Ectodermal cell (in vitro differentiated cells): ENCODE measurements at regions not wholly inside any gene's neighbourhood (a gene's known extent, or its start where the extent isn't known, plus 50 kb on each side); places are given as distances from the start of the nearest gene placed in this dataset.

Experiments
- H3K27ac ChIP-seq: 2 replicates; pipeline ENCODE4 v1.7.0; 2013; ENCODE audit warnings: mild to moderate bottlenecking, low read depth, low read length; ENCODE audit not compliant: insufficient read depth, poor library complexity, severe bottlenecking
- H3K27me3 ChIP-seq: 2 replicates; pipeline ENCODE4 v1.7.0; 2013; ENCODE audit warnings: mild to moderate bottlenecking, low read length; ENCODE audit not compliant: insufficient read depth, control insufficient read depth, poor library complexity, severe bottlenecking
- H3K36me3 ChIP-seq: one replicate; pipeline ENCODE4 v1.7.0; 2013; ENCODE audit warnings: low read length; ENCODE audit not compliant: control insufficient read depth, insufficient read depth
- H3K4me1 ChIP-seq: one replicate; pipeline ENCODE4 v1.7.0; 2013; ENCODE audit warnings: low read length; ENCODE audit not compliant: control insufficient read depth, insufficient read depth
- H3K4me3 ChIP-seq: 2 replicates; pipeline ENCODE4 v1.7.0; 2013; ENCODE audit warnings: low read depth, low read length, control low read depth; ENCODE audit not compliant: insufficient read depth
- H3K9me3 ChIP-seq: 2 replicates; pipeline ENCODE4 v1.7.0; 2013; ENCODE audit warnings: mild to moderate bottlenecking, low read length, moderate library complexity; ENCODE audit not compliant: control insufficient read depth
- WGBS, 2 experiments: methylation state at CpG; one replicate each; pipeline ENCODE4 v1.1.7; 2013; ENCODE audit warnings: missing lambda C conversion rate in 2 of 2; 5-methylcytosine and 5-hydroxymethylcytosine counted together

GRCh38 chr3:55300701-55301100, 186.4 kb downstream of the WNT5A start:
- no peaks in the 10 kb centered on the region for H3K27me3 ChIP-seq
- no peaks in the 10 kb centered on the region for H3K4me1 ChIP-seq

DNA sequence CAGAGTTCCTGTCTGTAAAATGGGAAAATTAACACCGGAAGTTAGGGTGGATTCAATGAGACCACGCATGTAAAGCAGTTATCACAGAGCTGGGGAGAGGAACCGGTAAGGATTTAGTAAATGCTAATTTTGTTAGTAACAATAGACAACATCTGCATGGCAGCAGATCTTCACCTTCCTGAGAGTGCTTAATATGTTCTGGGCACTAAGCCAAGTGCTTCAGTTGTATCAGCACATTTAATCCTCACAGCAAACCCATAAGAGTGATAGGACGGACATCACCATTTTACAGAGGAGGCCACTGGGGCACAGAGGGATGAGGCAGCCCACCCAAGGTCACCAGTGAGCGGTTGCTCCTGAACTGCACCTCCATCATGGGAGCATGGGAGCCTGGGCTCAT, 189.4 kb downstream of the WNT5A start:
- H3K4me1 ChIP-seq, result no peaks in the 10 kb centered on the region
- no peak overlapping the region for H3K4me3 ChIP-seq
- no peaks in the 10 kb centered on the region for H3K9me3 ChIP-seq
- H3K36me3 ChIP-seq, result no peaks in the 10 kb centered on the region
- H3K27me3 ChIP-seq, result no peaks in the 10 kb centered on the region
- WGBS, 2 experiments, result 92 to 97% methylated on average over 5 of the region's 5 CpGs
- no peak overlapping the region for H3K27ac ChIP-seq

More at GRCh38 chr3:55300701-55301100, 186.4 kb downstream of the WNT5A start:
- no peaks in the 10 kb centered on the region for H3K36me3 ChIP-seq
- H3K9me3 ChIP-seq, result no peaks in the 10 kb centered on the region
- no peak overlapping the region for H3K4me3 ChIP-seq
- H3K27ac ChIP-seq, result no peak overlapping the region

- no peak overlapping the region for H3K4me3 ChIP-seq
- H3K4me1 ChIP-seq, result peaks cover 4% of the 10 kb centered on the region
- WGBS, 2 experiments, result 84 to 86% methylated on average over 2 of the region's 2 CpGs
- no peaks in the 10 kb centered on the region for H3K9me3 ChIP-seq
- no peak overlapping the region for H3K27ac ChIP-seq
- no peaks in the 10 kb centered on the region for H3K27me3 ChIP-seq
- no peaks in the 10 kb centered on the region for H3K36me3 ChIP-seq
Observed at GRCh38 chr3:55297245-55297644, 189.9 kb downstream of the WNT5A start.

GRCh38 chr3:55296791-55297190, 190.3 kb downstream of the WNT5A start:
- Histone ChIP-seq H3K36me3 (no peaks in the 10 kb centered on the region), H3K4me1 (peaks cover 8% of the 10 kb centered on the region), H3K27ac (no peak overlapping the region), H3K9me3 (no peaks in the 10 kb centered on the region), H3K4me3 (no peak overlapping the region), H3K27me3 (no peaks in the 10 kb centered on the region)
- WGBS, 2 experiments, result 85 to 95% methylated on average over 1 of the region's 1 CpG

DNA sequence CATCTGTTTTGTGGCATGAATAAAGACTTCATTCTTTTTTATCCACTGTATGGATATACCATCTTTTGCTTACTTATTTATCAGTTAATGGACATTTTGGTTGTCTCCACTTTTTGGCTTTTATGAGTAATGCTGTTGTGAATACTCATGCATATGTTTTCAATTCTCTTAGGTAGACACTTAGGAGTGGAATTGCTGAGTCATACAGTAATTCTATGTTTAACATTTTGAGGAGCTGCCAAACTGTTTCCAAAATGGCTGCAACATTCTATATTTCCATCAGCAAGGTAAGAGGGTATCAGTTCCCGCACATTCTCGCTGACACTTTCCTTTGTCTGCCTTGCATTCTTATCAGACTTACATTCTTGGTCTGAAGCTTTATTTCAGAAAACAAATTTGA, 191.1 kb downstream of the WNT5A start:
- Histone ChIP-seq H3K4me3 (no peak overlapping the region), H3K36me3 (no peaks in the 10 kb centered on the region), H3K4me1 (peaks cover 8% of the 10 kb centered on the region), H3K9me3 (no peaks in the 10 kb centered on the region), H3K27me3 (no peaks in the 10 kb centered on the region), H3K27ac (no peak overlapping the region)
- whole genome bisulfite sequencing, 2 experiments, result 88 to 97% methylated on average over 2 of the region's 2 CpGs

DNA sequence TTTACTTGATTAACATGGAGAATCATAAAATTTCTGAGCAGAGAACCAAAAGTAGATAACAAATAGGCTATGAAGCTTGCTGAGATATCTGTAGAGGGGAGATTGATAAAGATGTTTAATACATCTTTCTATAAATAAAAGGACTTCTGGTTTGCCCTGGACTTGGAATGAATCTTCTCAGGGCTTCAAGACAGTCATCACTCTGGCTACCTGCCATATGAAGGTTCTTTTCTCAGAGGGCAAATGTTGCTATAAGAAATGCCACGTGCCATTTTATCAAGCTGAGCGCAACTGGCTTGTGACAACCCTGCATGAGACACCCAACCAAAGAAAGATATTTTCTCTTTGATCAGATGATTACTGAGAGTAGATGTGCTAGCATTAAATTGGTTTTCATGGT, 192.5 kb downstream of the WNT5A start:
- WGBS, 2 experiments, result 93 to 97% methylated on average over 2 of the region's 2 CpGs
- Histone ChIP-seq H3K27ac (no peak overlapping the region), H3K4me3 (no peak overlapping the region), H3K27me3 (no peaks in the 10 kb centered on the region), H3K9me3 (no peaks in the 10 kb centered on the region), H3K36me3 (no peaks in the 10 kb centered on the region), H3K4me1 (peaks cover 8% of the 10 kb centered on the region)

DNA sequence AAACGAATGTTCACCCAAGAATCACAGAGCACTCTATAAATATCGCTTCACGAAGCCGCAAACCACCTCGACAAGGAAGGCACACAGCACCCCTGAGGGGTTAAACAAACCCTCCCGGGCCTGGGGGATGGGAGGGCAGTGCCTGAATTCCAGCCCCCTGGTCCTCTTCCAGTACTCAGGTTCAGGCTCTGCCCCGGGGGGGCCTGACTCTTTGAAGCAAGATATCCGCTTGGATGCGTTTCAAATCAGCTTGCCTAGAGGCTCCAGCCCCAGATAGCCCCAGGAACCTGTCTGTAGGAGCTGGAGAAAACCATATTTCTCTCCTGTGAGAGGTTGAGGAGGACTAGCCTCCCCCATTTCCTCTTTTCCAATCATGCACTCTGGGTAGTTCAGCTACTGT, 194.7 kb downstream of the WNT5A start:
- Histone ChIP-seq H3K4me1 (peaks cover 8% of the 10 kb centered on the region), H3K4me3 (no peak overlapping the region), H3K27me3 (no peaks in the 10 kb centered on the region), H3K9me3 (no peaks in the 10 kb centered on the region), H3K27ac (no peak overlapping the region), H3K36me3 (no peaks in the 10 kb centered on the region)
- WGBS, 2 experiments, result 29 to 30% methylated on average over 9 of the region's 9 CpGs

DNA sequence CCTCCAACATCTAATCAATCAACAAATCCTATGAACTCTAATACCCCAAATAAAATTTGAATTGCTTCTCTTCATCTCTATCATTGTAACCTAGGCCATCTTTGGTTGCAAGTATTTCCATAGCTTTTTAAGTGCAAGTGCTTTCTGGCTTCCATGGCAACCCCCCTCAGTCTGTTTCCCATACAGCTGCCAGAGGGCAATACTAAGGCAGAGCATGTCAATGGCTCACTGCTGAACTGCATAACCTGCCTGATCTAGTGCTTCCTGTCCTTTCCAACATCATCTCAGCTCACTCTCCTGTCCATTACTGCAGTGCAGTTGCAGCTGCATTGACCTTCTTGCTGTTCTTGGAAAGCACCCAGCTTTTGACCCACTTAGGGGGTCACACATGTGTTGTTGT, 198.4 kb downstream of the WNT5A start:
- H3K27ac ChIP-seq, result no peak overlapping the region
- no peaks in the 10 kb centered on the region for H3K27me3 ChIP-seq
- H3K9me3 ChIP-seq, result no peaks in the 10 kb centered on the region
- H3K4me1 ChIP-seq, result peaks cover 8% of the 10 kb centered on the region
- no peaks in the 10 kb centered on the region for H3K36me3 ChIP-seq
- H3K4me3 ChIP-seq, result no peak overlapping the region

- H3K27ac ChIP-seq, result no peak overlapping the region
- 56 to 83% methylated on average over 1 of the region's 1 CpG for WGBS, 2 experiments
- no peaks in the 10 kb centered on the region for H3K9me3 ChIP-seq
- H3K36me3 ChIP-seq, result no peaks in the 10 kb centered on the region
- H3K4me3 ChIP-seq, result no peak overlapping the region
- no peaks in the 10 kb centered on the region for H3K27me3 ChIP-seq
- H3K4me1 ChIP-seq, result peaks cover 8% of the 10 kb centered on the region
Observed at GRCh38 chr3:55286693-55287092, 200.4 kb downstream of the WNT5A start.

GRCh38 chr3:55285156-55285555, 201.9 kb downstream of the WNT5A start:
- H3K36me3 ChIP-seq, result no peaks in the 10 kb centered on the region
- WGBS, 2 experiments, result 88 to 96% methylated on average over 2 of the region's 2 CpGs
- H3K27me3 ChIP-seq, result no peaks in the 10 kb centered on the region
- H3K4me1 ChIP-seq, result peaks cover 8% of the 10 kb centered on the region
- no peak overlapping the region for H3K27ac ChIP-seq
- H3K4me3 ChIP-seq, result no peak overlapping the region
- no peaks in the 10 kb centered on the region for H3K9me3 ChIP-seq

GRCh38 chr3:55283441-55283925, 203.6 kb downstream of the WNT5A start:
- Histone ChIP-seq H3K4me3 (no peak overlapping the region), H3K27ac (no peak overlapping the region), H3K9me3 (no peaks in the 10 kb centered on the region), H3K4me1 (peaks cover 8% of the 10 kb centered on the region), H3K36me3 (no peaks in the 10 kb centered on the region), H3K27me3 (no peaks in the 10 kb centered on the region)
- 81 to 86% methylated on average over 2 of the region's 2 CpGs for WGBS, 2 experiments
